Heart left ventricle (tissue), 13 donors: ENCODE measurements at regions not wholly inside any gene's neighbourhood (a gene's known extent, or its start where the extent isn't known, plus 50 kb on each side); places are given as distances from the start of the nearest gene placed in this dataset.

Source experiments
- CTCF ChIP-seq, 12 donors: fragments of 200-600 bp; sonication (generic) in 4 of 12; IDR thresholded peaks; one replicate each; pipeline versions ENCODE4 v1.5.0 to v1.8.0; 2018 to 2022; ENCODE audit warnings: antibody characterized with exemption in 12 of 12, mild to moderate bottlenecking in 5 of 12
- POLR2A ChIP-seq, 2 donors: fragments of 450-650 bp; IDR thresholded peaks; one replicate each; pipeline ENCODE4 v1.6.1; 2017; ENCODE audit warnings: antibody characterized with exemption in 2 of 2, mild to moderate bottlenecking in 2 of 2, moderate library complexity in 2 of 2
- donor health status: ischemic (EF 13 %, LVEDD 7.1; RV severe dilation, severe dysfunction).
- donor health status: DM: no; HTN: yes; CAD: no.
- donor health status: DM: no; HTN: no; CAD: no.
- donor health status: ischemic (EF 25% LVEDD 6.9; RV normal size, moderate dysfunction).
- donor health status: ischemic (EF 25% LVEDD 5.7; RV mildly dilated, moderate dysfunction).
- donor health status: ischemic (EF 35%, LVEDD 5.7; RV mildly dilated, moderate dysfunction).
- donor health status: nonischemic (EF 11% LVEDD 7.7; RV severe dilation, severe dysfunction).
- donor health status: DM: yes; HTN: yes; CAD: no.
- donor health status: PGD.
- donor health status: ischemic (EF 29% LVEDD 5.4; RV normal size, mild dysfunction).
- donor health status: nonischemic (EF 23%, LVEDD 6.1; RV moderate dilation, normal function).

- TF ChIP-seq CTCF (IDR thresholded peaks at IDR 0.05) (no peak), POLR2A (IDR thresholded peaks at IDR 0.05) (no peak)
These were observed 656.7 kb upstream of the ID4 start for GRCh38 chr6:19180348-19181072.
